NCI-H1092 (cell line): ENCODE measurements at regions not wholly inside any gene's neighbourhood (a gene's known extent, or its start where the extent isn't known, plus 50 kb on each side); places are given as distances from the start of the nearest gene placed in this dataset.

Experiments used
- DNase-seq: peaks from one replicate; lab custom pipeline; 2025; lab: John Stamatoyannopoulos, UW

- no peak for DNase-seq
Observed at GRCh38 chr18:72601481-72601880, 57.3 kb upstream of the CBLN2 start.
